GM23338 (cell line): ENCODE measurements at regions not wholly inside any gene's neighbourhood (a gene's known extent, or its start where the extent isn't known, plus 50 kb on each side); places are given as distances from the start of the nearest gene placed in this dataset.

Experiments
- ATAC-seq: fragments of 200-7000 bp; cut with Tn5 transposase; 3 replicates; pipeline ENCODE4 v1.9.1; 2020
- DNase-seq: peaks from one replicate; pipeline ENCODE4 v3.0.0-alpha.2; 2015; ENCODE audit warnings: low spot score
- H2AFZ ChIP-seq: fragments of 200-600 bp; sonication (generic); 2 replicates; pipeline ENCODE4 v1.8.0; 2016; ENCODE audit warnings: antibody characterized with exemption, mild to moderate bottlenecking, moderate library complexity
- H3F3A ChIP-seq: fragments of 200-600 bp; sonication (generic); replicated peaks from 2 replicates; pipeline ENCODE4 v1.8.0; 2017; ENCODE audit warnings: antibody characterized with exemption, mixed run types, low read depth
- H3K27ac ChIP-seq: fragments of 200-600 bp; sonication (generic); 2 replicates; pipeline ENCODE4 v1.6.1; 2016; ENCODE audit warnings: low read depth
- H3K27me3 ChIP-seq: fragments of 200-600 bp; sonication (generic); 2 replicates; pipeline ENCODE4 v1.8.0; 2016; ENCODE audit warnings: mild to moderate bottlenecking, mixed run types, moderate library complexity; ENCODE audit not compliant: insufficient read depth
- H3K36me3 ChIP-seq: fragments of 200-600 bp; sonication (generic); 2 replicates; pipeline ENCODE4 v1.8.0; 2016; ENCODE audit warnings: mild to moderate bottlenecking; ENCODE audit not compliant: insufficient read depth
- H3K4me1 ChIP-seq: fragments of 200-600 bp; sonication (generic); 2 replicates; pipeline ENCODE4 v1.8.0; 2016; ENCODE audit warnings: mild to moderate bottlenecking, moderate library complexity; ENCODE audit not compliant: insufficient read depth
- H3K4me2 ChIP-seq: fragments of 200-600 bp; sonication (generic); 2 replicates; pipeline ENCODE4 v1.7.1; 2017; ENCODE audit warnings: mixed run types
- H3K4me3 ChIP-seq: fragments of 200-600 bp; sonication (generic); 2 replicates; pipeline ENCODE4 v1.6.1; 2016; ENCODE audit warnings: mixed run types
- H3K79me2 ChIP-seq: fragments of 200-600 bp; sonication (generic); replicated peaks from 2 replicates; pipeline ENCODE4 v1.8.0; 2017; ENCODE audit warnings: mild to moderate bottlenecking; ENCODE audit not compliant: insufficient read depth
- H3K9me2 ChIP-seq: fragments of 200-600 bp; sonication (generic); 2 replicates; pipeline ENCODE4 v1.8.0; 2017; ENCODE audit not compliant: insufficient read depth
- H4K20me1 ChIP-seq: fragments of 200-600 bp; sonication (generic); replicated peaks from 2 replicates; pipeline ENCODE4 v1.8.0; 2017; ENCODE audit warnings: mild to moderate bottlenecking; ENCODE audit not compliant: insufficient read depth
- H3K27ac Mint-ChIP-seq: 2 replicates; pipeline ENCODE4 v1.8.0; 2020; ENCODE audit warnings: inconsistent platforms, mild to moderate bottlenecking, moderate library complexity, mixed read lengths
- H3K27me3 Mint-ChIP-seq: 3 replicates; pipeline ENCODE4 v1.8.0; 2022; ENCODE audit warnings: low read depth, mild to moderate bottlenecking, moderate library complexity, mixed read lengths, inconsistent platforms; ENCODE audit not compliant: insufficient read depth, poor library complexity
- H3K36me3 Mint-ChIP-seq: 3 replicates; pipeline ENCODE4 v1.8.0; 2021; ENCODE audit warnings: low read depth, mild to moderate bottlenecking, inconsistent platforms, moderate library complexity, mixed read lengths
- H3K4me1 Mint-ChIP-seq: 3 replicates; pipeline ENCODE4 v1.8.0; 2020; ENCODE audit warnings: mild to moderate bottlenecking, inconsistent platforms, mixed read lengths
- H3K4me3 Mint-ChIP-seq: 3 replicates; pipeline ENCODE4 v1.8.0; 2021; ENCODE audit warnings: moderate library complexity, mild to moderate bottlenecking, inconsistent platforms, mixed read lengths
- H3K9me3 Mint-ChIP-seq: 3 replicates; pipeline ENCODE4 v1.8.0; 2020; ENCODE audit warnings: moderate library complexity, mild to moderate bottlenecking, inconsistent platforms, mixed read lengths
- CREB1 ChIP-seq: fragments of 250-450 bp; sonication (Bioruptor Pico); IDR thresholded peaks from 2 replicates; pipeline ENCODE4 v1.5.0; 2020; ENCODE audit warnings: low read depth, mild to moderate bottlenecking, moderate library complexity
- CTCF ChIP-seq, 2 experiments: fragments of 200-600 bp in 1 of 2; sonication (generic) in 1 of 2; conservative IDR thresholded peaks; 2 replicates each; pipeline versions ENCODE4 v1.5.1 to v1.6.1; 2016 to 2017; ENCODE audit warnings: antibody characterized with exemption in 2 of 2, low read depth in 2 of 2, mild to moderate bottlenecking in 2 of 2, moderate library complexity in 1 of 2
- EZH2 ChIP-seq: fragments of 200-600 bp; sonication (generic); IDR thresholded peaks from one replicate; pipeline ENCODE4 v1.8.0; 2017; ENCODE audit warnings: antibody characterized with exemption, mild to moderate bottlenecking, low read depth; ENCODE audit not compliant: unreplicated experiment
- EZH2phosphoT487 ChIP-seq: fragments of 200-600 bp; sonication (generic); IDR thresholded peaks from one replicate; pipeline ENCODE4 v1.8.1; 2018; ENCODE audit warnings: antibody characterized with exemption; ENCODE audit not compliant: unreplicated experiment
- JUNB ChIP-seq: IDR thresholded peaks from one replicate; pipeline ENCODE4 v1.6.1; 2016; ENCODE audit warnings: antibody characterized with exemption; ENCODE audit not compliant: unreplicated experiment
- NANOG ChIP-seq: IDR thresholded peaks from 2 replicates; pipeline ENCODE4 v1.6.1; 2016; ENCODE audit warnings: antibody characterized with exemption, borderline replicate concordance
- POLR2AphosphoS5 ChIP-seq: IDR thresholded peaks from 2 replicates; pipeline ENCODE4 v1.6.1; 2016; ENCODE audit warnings: antibody characterized with exemption, low read depth
- REST ChIP-seq: IDR thresholded peaks from one replicate; pipeline ENCODE4 v1.6.1; 2018; ENCODE audit warnings: antibody characterized with exemption; ENCODE audit not compliant: unreplicated experiment
- STAT1 ChIP-seq: IDR thresholded peaks from one replicate; pipeline ENCODE4 v1.6.1; 2016; ENCODE audit warnings: antibody characterized with exemption; ENCODE audit not compliant: unreplicated experiment
- ZNF114 ChIP-seq: fragments of 250-450 bp; sonication (Bioruptor Pico); IDR thresholded peaks from 2 replicates; pipeline ENCODE4 v1.5.0; 2020; ENCODE audit warnings: mild to moderate bottlenecking, moderate library complexity
- ZNF331 ChIP-seq: fragments of 250-450 bp; sonication (Bioruptor Pico); IDR thresholded peaks from 2 replicates; pipeline ENCODE4 v1.5.0; 2020; ENCODE audit warnings: low read depth, mild to moderate bottlenecking, moderate library complexity
- TF ChIP-seq, protein P1 (sequence below): fragments of 250-450 bp; sonication (Bioruptor Pico); IDR thresholded peaks from 2 replicates; pipeline ENCODE4 v1.5.0; 2020; ENCODE audit warnings: mild to moderate bottlenecking, moderate library complexity
- TF ChIP-seq, protein P2 (sequence below): IDR thresholded peaks from 2 replicates; pipeline ENCODE4 v1.6.1; 2016; ENCODE audit warnings: antibody characterized with exemption

GRCh38 chr5:67802766-67803165 is 412.8 kb upstream of the PIK3R1 start:
- H4K20me1 ChIP-seq, result no peaks in the 10 kb centered on the region
- H3K4me1 ChIP-seq, result peaks cover 9% of the 10 kb centered on the region; the same call in 1 of the 2 replicates
- peaks cover 5% of the 10 kb centered on the region for H3K27me3 Mint-ChIP-seq
- no peak overlapping the region for H3K4me3 Mint-ChIP-seq
- no peak overlapping the region for H3K27ac Mint-ChIP-seq
- no peaks in the 10 kb centered on the region for H3K79me2 ChIP-seq
- H3K9me3 Mint-ChIP-seq, result peaks cover 17% of the 10 kb centered on the region
- peaks cover 17% of the 10 kb centered on the region for H3K4me1 Mint-ChIP-seq
- H3K9me2 ChIP-seq, result 0 out of 2 replicates have a peak, but pooled peaks cover 3% of the 10 kb centered on the region
- no peak overlapping the region for H3K4me2 ChIP-seq
- no peak for TF ChIP-seq EZH2
- no peak for TF ChIP-seq STAT1
- TF ChIP-seq ZNF331 (CRISPR knock-in tag), result no peak
- TF ChIP-seq, protein P1, sequence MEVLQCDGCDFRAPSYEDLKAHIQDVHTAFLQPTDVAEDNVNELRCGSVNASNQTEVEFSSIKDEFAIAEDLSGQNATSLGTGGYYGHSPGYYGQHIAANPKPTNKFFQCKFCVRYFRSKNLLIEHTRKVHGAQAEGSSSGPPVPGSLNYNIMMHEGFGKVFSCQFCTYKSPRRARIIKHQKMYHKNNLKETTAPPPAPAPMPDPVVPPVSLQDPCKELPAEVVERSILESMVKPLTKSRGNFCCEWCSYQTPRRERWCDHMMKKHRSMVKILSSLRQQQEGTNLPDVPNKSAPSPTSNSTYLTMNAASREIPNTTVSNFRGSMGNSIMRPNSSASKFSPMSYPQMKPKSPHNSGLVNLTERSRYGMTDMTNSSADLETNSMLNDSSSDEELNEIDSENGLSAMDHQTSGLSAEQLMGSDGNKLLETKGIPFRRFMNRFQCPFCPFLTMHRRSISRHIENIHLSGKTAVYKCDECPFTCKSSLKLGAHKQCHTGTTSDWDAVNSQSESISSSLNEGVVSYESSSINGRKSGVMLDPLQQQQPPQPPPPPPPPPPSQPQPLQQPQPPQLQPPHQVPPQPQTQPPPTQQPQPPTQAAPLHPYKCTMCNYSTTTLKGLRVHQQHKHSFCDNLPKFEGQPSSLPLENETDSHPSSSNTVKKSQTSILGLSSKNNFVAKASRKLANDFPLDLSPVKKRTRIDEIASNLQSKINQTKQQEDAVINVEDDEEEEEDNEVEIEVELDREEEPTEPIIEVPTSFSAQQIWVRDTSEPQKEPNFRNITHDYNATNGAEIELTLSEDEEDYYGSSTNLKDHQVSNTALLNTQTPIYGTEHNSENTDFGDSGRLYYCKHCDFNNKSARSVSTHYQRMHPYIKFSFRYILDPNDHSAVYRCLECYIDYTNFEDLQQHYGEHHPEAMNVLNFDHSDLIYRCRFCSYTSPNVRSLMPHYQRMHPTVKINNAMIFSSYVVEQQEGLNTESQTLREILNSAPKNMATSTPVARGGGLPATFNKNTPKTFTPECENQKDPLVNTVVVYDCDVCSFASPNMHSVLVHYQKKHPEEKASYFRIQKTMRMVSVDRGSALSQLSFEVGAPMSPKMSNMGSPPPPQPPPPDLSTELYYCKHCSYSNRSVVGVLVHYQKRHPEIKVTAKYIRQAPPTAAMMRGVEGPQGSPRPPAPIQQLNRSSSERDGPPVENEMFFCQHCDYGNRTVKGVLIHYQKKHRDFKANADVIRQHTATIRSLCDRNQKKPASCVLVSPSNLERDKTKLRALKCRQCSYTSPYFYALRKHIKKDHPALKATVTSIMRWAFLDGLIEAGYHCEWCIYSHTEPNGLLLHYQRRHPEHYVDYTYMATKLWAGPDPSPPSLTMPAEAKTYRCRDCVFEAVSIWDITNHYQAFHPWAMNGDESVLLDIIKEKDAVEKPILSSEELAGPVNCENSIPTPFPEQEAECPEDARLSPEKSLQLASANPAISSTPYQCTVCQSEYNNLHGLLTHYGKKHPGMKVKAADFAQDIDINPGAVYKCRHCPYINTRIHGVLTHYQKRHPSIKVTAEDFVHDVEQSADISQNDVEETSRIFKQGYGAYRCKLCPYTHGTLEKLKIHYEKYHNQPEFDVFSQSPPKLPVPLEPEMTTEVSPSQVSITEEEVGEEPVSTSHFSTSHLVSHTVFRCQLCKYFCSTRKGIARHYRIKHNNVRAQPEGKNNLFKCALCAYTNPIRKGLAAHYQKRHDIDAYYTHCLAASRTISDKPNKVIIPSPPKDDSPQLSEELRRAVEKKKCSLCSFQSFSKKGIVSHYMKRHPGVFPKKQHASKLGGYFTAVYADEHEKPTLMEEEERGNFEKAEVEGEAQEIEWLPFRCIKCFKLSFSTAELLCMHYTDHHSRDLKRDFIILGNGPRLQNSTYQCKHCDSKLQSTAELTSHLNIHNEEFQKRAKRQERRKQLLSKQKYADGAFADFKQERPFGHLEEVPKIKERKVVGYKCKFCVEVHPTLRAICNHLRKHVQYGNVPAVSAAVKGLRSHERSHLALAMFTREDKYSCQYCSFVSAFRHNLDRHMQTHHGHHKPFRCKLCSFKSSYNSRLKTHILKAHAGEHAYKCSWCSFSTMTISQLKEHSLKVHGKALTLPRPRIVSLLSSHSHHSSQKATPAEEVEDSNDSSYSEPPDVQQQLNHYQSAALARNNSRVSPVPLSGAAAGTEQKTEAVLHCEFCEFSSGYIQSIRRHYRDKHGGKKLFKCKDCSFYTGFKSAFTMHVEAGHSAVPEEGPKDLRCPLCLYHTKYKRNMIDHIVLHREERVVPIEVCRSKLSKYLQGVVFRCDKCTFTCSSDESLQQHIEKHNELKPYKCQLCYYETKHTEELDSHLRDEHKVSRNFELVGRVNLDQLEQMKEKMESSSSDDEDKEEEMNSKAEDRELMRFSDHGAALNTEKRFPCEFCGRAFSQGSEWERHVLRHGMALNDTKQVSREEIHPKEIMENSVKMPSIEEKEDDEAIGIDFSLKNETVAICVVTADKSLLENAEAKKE (CRISPR knock-in tag), result no peak
- no peak for TF ChIP-seq NANOG
- TF ChIP-seq REST, result no peak
- no peak for TF ChIP-seq POLR2AphosphoS5
- no peak for TF ChIP-seq CTCF (conservative IDR thresholded peaks at IDR 0.05; ENCODE audit: low read depth in 2 of 2)
- TF ChIP-seq ZNF114 (CRISPR knock-in tag), result no peak
- TF ChIP-seq EZH2phosphoT487, result no peak
- no peak for TF ChIP-seq CREB1 (CRISPR knock-in tag)
- TF ChIP-seq JUNB, result no peak
- TF ChIP-seq, protein P2, sequence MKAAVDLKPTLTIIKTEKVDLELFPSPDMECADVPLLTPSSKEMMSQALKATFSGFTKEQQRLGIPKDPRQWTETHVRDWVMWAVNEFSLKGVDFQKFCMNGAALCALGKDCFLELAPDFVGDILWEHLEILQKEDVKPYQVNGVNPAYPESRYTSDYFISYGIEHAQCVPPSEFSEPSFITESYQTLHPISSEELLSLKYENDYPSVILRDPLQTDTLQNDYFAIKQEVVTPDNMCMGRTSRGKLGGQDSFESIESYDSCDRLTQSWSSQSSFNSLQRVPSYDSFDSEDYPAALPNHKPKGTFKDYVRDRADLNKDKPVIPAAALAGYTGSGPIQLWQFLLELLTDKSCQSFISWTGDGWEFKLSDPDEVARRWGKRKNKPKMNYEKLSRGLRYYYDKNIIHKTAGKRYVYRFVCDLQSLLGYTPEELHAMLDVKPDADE, result no peak
- ATAC-seq (no peak), DNase-seq (no peak)
- H3K27me3 ChIP-seq, result no peaks in the 10 kb centered on the region
- H3K36me3 ChIP-seq, result no peaks in the 10 kb centered on the region; the same call in 1 of the 2 replicates
- H2AFZ ChIP-seq, result no peak overlapping the region
- H3F3A ChIP-seq, result no peaks in the 10 kb centered on the region
- H3K27ac ChIP-seq, result no peak overlapping the region
- H3K36me3 Mint-ChIP-seq, result peaks cover 39% of the 10 kb centered on the region
- H3K4me3 ChIP-seq, result no peak overlapping the region
